ENCODE measurements at regions not wholly inside any gene's neighbourhood (a gene's known extent, or its start where the extent isn't known, plus 50 kb on each side); places are given as distances from the start of the nearest gene placed in this dataset.

DNA sequence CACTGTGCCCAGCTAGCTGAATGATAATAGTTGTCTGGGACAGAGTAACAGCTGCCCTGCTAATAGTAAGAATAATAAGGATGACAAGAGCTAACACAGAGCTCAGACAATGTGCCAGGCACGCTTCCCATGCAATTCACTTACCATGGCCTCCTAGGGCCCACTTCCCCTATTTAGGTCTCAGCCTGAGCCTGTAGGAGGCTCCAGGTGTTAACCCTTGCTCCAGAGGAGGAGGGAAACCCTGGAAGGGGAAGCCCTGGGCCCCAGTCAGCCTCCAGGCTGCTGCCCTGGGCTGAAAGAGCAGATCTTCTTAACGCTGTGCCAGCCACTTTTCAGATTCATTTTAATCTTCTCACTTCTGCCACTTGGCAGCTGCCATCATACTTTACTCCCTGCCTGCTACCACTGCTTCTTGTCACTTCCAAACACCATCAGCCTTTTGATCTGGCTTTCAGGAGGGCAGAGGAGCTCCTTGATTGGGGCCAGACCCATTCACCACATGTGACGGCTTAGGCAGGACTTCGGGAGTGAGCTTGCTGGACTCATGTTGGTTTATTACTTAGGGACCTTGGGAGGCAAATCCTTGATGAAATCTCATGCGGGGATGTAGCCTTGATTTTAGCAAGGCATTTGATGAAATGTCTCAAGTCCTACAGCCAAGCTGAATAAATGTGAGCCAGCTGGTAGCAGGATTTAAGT is 66.7 kb upstream of the PARP1 start:
- BruUV-seq (replicated peaks) = no TSS peak
- POLR2A ChIA-PET = interaction anchor here (0.7 to 1.0 kb wide), 2 partner anchors 19 to 37 kb away, joined by 3 read pairs; no protein-coding TSS in a partner anchor
- intact Hi-C loops (cut with micrococcal nuclease) = no loop called here
- no peaks in the 10 kb centered on the region for H3K36me3 Mint-ChIP-seq (ENCODE audit: insufficient read depth, unreplicated experiment)
- CTCF ChIA-PET = interaction anchor here (1.4 to 2.9 kb wide), 3 partner anchors 11 to 50 kb away, joined by 4 to 7 read pairs (median 7); no protein-coding TSS in a partner anchor
- no peak for DNase-seq (ENCODE audit: unreplicated experiment)
- H3K4me1 Mint-ChIP-seq (ENCODE audit: insufficient read depth, unreplicated experiment) = peaks cover 8% of the 10 kb centered on the region
- no peak overlapping the region for H3K27ac Mint-ChIP-seq (ENCODE audit: low read depth, unreplicated experiment)
- H3K27me3 Mint-ChIP-seq (ENCODE audit: insufficient read depth, unreplicated experiment) = peaks cover 11% of the 10 kb centered on the region
- no peak overlapping the region for H3K4me3 Mint-ChIP-seq (ENCODE audit: unreplicated experiment)
- no peak for TF ChIP-seq CTCF (IDR thresholded peaks at IDR 0.05; ENCODE audit: unreplicated experiment)
- H3K9me3 Mint-ChIP-seq (ENCODE audit: unreplicated experiment) = no peaks in the 10 kb centered on the region

- no peaks in the 10 kb centered on the region for H3K9me3 Mint-ChIP-seq (ENCODE audit: unreplicated experiment)
- TF ChIP-seq CTCF (IDR thresholded peaks at IDR 0.05; ENCODE audit: unreplicated experiment) = no peak
- intact Hi-C loops (cut with micrococcal nuclease) = no loop called here
- no TSS peak for BruUV-seq (replicated peaks)
- H3K27ac Mint-ChIP-seq (ENCODE audit: low read depth, unreplicated experiment) = no peak overlapping the region
- no peak for DNase-seq (ENCODE audit: unreplicated experiment)
- peaks cover 11% of the 10 kb centered on the region for H3K27me3 Mint-ChIP-seq (ENCODE audit: insufficient read depth, unreplicated experiment)
- POLR2A ChIA-PET = interaction anchor here (0.7 to 1.0 kb wide), 2 partner anchors 20 to 37 kb away, joined by 3 read pairs; no protein-coding TSS in a partner anchor
- peaks cover 8% of the 10 kb centered on the region for H3K4me1 Mint-ChIP-seq (ENCODE audit: insufficient read depth, unreplicated experiment)
- no peak overlapping the region for H3K4me3 Mint-ChIP-seq (ENCODE audit: unreplicated experiment)
- CTCF ChIA-PET = interaction anchor here (1.4 to 2.9 kb wide), 3 partner anchors 10 to 50 kb away, joined by 4 to 7 read pairs (median 7); no protein-coding TSS in a partner anchor
- no peaks in the 10 kb centered on the region for H3K36me3 Mint-ChIP-seq (ENCODE audit: insufficient read depth, unreplicated experiment)
Observed at GRCh38 chr1:226475142-226475511, 67.2 kb upstream of the PARP1 start.

DNA sequence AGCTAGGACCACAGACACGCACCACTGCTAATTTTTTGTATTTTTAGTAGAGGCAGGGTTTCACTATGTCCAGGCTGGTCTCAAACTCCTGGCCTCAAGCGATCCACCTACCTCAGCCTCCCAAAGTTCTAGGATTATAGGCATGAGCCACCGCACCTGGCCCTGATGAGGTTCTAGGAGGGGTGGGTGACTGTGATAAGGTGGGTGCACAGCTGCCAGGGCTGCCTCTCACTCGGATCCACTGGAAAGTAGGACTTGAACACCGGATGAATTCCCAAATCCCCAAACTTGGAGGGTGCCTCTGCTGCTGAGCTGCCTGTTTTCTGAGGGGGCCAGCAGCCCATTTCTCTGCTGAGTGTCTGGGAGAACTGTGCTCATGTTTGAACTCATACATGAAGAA is 68.2 kb upstream of the PARP1 start:
- TF ChIP-seq CTCF (IDR thresholded peaks at IDR 0.05; ENCODE audit: unreplicated experiment) = no peak
- Mint-ChIP-seq H3K4me3 (ENCODE audit: unreplicated experiment) (no peak overlapping the region), H3K4me1 (ENCODE audit: insufficient read depth, unreplicated experiment) (peaks cover 8% of the 10 kb centered on the region), H3K27me3 (ENCODE audit: insufficient read depth, unreplicated experiment) (peaks cover 11% of the 10 kb centered on the region), H3K36me3 (ENCODE audit: insufficient read depth, unreplicated experiment) (no peaks in the 10 kb centered on the region), H3K27ac (ENCODE audit: low read depth, unreplicated experiment) (no peak overlapping the region), H3K9me3 (ENCODE audit: unreplicated experiment) (no peaks in the 10 kb centered on the region)
- intact Hi-C loops (cut with micrococcal nuclease) = no loop called here
- BruUV-seq (replicated peaks) = no TSS peak
- ChIA-PET POLR2A (no interaction called here), CTCF (interaction anchor here (0.7 to 2.9 kb wide), 6 partner anchors 11 to 222 kb away, joined by 3 to 7 read pairs (median 4); no protein-coding TSS in a partner anchor)
- no peak for DNase-seq (ENCODE audit: unreplicated experiment)

DNA sequence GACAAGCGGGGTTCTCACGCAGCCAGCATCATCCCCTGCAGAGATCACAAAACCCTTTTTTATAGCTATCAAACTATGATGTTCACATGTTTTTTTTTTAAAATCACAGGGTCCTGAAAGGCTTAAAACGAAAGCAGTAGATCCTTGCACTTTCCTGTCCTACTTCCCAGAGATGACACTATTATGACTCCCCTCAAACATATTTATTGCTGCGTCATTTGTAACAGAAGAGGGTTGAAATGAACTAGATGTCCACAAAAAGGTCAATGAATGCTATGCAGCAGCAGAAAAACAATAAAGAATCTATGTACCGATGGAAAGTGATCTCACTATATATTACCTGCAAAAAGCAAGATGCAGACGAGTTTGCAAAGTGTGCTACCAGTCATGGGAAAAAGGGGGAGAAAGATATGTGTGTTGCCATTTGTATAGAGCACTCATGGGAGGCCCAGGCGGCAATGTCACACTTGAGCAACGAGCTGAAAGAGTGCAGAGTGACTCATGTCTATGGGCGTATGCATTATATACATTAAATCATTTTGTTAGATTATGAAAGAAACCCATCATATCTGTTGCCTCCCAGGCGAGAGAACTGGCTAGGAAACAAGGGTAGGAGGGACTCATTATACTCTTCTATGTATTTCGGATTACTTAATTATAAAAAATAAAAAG is 68.9 kb upstream of the PARP1 start:
- BruUV-seq (replicated peaks) = no TSS peak
- POLR2A ChIA-PET = no interaction called here
- peaks cover 11% of the 10 kb centered on the region for H3K27me3 Mint-ChIP-seq (ENCODE audit: insufficient read depth, unreplicated experiment)
- H3K27ac Mint-ChIP-seq (ENCODE audit: low read depth, unreplicated experiment) = no peak overlapping the region
- CTCF ChIA-PET = interaction anchor here (0.7 to 2.9 kb wide), 6 partner anchors 11 to 222 kb away, joined by 3 to 7 read pairs (median 4); no protein-coding TSS in a partner anchor
- DNase-seq (ENCODE audit: unreplicated experiment) = peak; percentile 83
- intact Hi-C loops (cut with micrococcal nuclease) = no loop called here
- H3K4me3 Mint-ChIP-seq (ENCODE audit: unreplicated experiment) = no peak overlapping the region
- H3K36me3 Mint-ChIP-seq (ENCODE audit: insufficient read depth, unreplicated experiment) = no peaks in the 10 kb centered on the region
- H3K9me3 Mint-ChIP-seq (ENCODE audit: unreplicated experiment) = no peaks in the 10 kb centered on the region
- H3K4me1 Mint-ChIP-seq (ENCODE audit: insufficient read depth, unreplicated experiment) = peaks cover 8% of the 10 kb centered on the region
- peak; percentile 13 for TF ChIP-seq CTCF (IDR thresholded peaks at IDR 0.05; ENCODE audit: unreplicated experiment)

All from MCF 10A (cell line).